ENCODE measurements at regions not wholly inside any gene's neighbourhood (a gene's known extent, or its start where the extent isn't known, plus 50 kb on each side); places are given as distances from the start of the nearest gene placed in this dataset.

DNA sequence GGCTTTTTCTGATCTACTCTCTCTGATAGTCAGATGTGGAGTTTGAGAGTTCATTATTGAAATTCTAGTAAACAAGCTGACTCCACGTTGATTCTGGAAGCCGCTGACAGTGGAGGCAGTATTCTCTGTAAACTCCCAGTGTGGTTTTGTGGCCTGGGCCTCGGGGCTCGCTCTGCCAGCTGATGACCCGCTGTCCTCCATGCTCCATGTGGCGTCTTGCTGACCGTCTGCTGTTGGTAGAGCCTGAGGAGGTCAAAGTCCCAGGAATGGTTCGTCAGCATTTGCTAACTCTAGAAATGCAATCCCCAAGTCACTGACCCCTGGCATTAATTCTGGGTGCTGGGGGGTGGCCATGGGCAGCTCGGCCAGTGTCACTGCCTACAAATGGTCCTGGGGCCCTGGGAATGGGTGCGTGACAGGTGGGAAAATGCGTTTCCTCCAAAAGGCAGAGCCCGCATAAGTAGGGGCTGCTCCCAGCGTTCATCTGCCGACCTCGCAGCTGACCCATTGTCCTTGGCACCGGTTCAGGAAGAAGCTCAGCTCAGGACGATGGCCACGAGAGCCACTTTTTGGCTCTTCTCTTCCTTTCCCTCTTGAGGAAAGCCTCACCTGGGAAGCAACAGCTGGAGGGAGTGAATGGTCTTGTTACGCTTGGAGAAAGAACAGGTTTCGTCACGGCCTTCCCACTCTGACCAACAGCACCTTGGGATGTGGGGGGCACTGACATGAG is 55.1 kb downstream of the MRPL36 start:
- no peak for DNase-seq
- Histone ChIP-seq H3F3A (ENCODE audit: insufficient read depth, low read length) (no peaks in the 10 kb centered on the region), H3K4me3 (ENCODE audit: low read length) (no peak overlapping the region), H3K4me1 (ENCODE audit: low read length) (no peaks in the 10 kb centered on the region), H2AFZ (ENCODE audit: low read length) (no peak overlapping the region), H3K9me2 (replicated peaks; ENCODE audit: insufficient read depth, low read length) (no peaks in the 10 kb centered on the region), H3K27me3 (replicated peaks; ENCODE audit: insufficient read depth, low read length) (peaks cover 75% of the 10 kb centered on the region), H3K9ac (ENCODE audit: low read length) (no peak overlapping the region), H4K20me1 (ENCODE audit: insufficient read depth, low read length) (no peaks in the 10 kb centered on the region), H3K4me2 (ENCODE audit: low read depth, low read length) (no peak overlapping the region), H3K9me3 (replicated peaks; ENCODE audit: insufficient read depth, low read length) (no peaks in the 10 kb centered on the region), H3K36me3 (replicated peaks; ENCODE audit: insufficient read depth, low read length) (no peaks in the 10 kb centered on the region), H3K79me2 (ENCODE audit: low read length) (no peaks in the 10 kb centered on the region), H3K27ac (ENCODE audit: low read length) (no peak overlapping the region)
- TF ChIP-seq, protein P1, sequence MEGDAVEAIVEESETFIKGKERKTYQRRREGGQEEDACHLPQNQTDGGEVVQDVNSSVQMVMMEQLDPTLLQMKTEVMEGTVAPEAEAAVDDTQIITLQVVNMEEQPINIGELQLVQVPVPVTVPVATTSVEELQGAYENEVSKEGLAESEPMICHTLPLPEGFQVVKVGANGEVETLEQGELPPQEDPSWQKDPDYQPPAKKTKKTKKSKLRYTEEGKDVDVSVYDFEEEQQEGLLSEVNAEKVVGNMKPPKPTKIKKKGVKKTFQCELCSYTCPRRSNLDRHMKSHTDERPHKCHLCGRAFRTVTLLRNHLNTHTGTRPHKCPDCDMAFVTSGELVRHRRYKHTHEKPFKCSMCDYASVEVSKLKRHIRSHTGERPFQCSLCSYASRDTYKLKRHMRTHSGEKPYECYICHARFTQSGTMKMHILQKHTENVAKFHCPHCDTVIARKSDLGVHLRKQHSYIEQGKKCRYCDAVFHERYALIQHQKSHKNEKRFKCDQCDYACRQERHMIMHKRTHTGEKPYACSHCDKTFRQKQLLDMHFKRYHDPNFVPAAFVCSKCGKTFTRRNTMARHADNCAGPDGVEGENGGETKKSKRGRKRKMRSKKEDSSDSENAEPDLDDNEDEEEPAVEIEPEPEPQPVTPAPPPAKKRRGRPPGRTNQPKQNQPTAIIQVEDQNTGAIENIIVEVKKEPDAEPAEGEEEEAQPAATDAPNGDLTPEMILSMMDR (IDR thresholded peaks at IDR 0.05; ENCODE audit: low read length), result no peak
- TF ChIP-seq EZH2 (optimal IDR thresholded peaks at IDR 0.05; ENCODE audit: low read depth, low read length), result no peak

DNA sequence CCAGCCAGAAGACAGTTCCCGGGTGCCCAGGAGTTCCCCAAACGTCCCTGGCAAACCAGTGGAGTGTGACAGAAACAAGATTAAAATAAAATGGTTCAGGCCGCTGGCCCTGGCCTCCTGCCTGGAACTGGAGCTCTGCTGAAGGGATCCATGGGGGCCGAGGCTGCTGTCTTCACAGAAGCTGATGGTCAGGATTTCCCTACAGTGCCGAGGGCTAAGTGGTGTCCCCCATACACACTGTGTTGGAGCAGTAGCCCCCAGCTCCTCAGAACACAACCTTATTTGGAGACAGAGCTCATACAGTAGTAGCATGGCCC is 55.9 kb downstream of the MRPL36 start:
- no peak for DNase-seq
- no peak overlapping the region for H3K9ac ChIP-seq (ENCODE audit: low read length)
- no peaks in the 10 kb centered on the region for H3K9me2 ChIP-seq (replicated peaks; ENCODE audit: insufficient read depth, low read length)
- no peaks in the 10 kb centered on the region for H3K79me2 ChIP-seq (ENCODE audit: low read length)
- no peak overlapping the region for H2AFZ ChIP-seq (ENCODE audit: low read length)
- no peak overlapping the region for H3K27ac ChIP-seq (ENCODE audit: low read length)
- TF ChIP-seq EZH2 (optimal IDR thresholded peaks at IDR 0.05; ENCODE audit: low read depth, low read length) (no peak), EZH2phosphoT487 (IDR thresholded peaks at IDR 0.05; ENCODE audit: low read length) (no peak)
- TF ChIP-seq, protein P1 (IDR thresholded peaks at IDR 0.05; ENCODE audit: low read length), result no peak
- H3K4me2 ChIP-seq (ENCODE audit: low read depth, low read length), result no peak overlapping the region
- H4K20me1 ChIP-seq (ENCODE audit: insufficient read depth, low read length), result no peaks in the 10 kb centered on the region
- peaks cover 71% of the 10 kb centered on the region for H3K27me3 ChIP-seq (replicated peaks; ENCODE audit: insufficient read depth, low read length)
- H3K36me3 ChIP-seq (replicated peaks; ENCODE audit: insufficient read depth, low read length), result no peaks in the 10 kb centered on the region
- no peak overlapping the region for H3K4me3 ChIP-seq (ENCODE audit: low read length)
- H3K4me1 ChIP-seq (ENCODE audit: low read length), result no peaks in the 10 kb centered on the region
- H3K9me3 ChIP-seq (replicated peaks; ENCODE audit: insufficient read depth, low read length), result no peaks in the 10 kb centered on the region
- H3F3A ChIP-seq (ENCODE audit: insufficient read depth, low read length), result no peaks in the 10 kb centered on the region

DNA sequence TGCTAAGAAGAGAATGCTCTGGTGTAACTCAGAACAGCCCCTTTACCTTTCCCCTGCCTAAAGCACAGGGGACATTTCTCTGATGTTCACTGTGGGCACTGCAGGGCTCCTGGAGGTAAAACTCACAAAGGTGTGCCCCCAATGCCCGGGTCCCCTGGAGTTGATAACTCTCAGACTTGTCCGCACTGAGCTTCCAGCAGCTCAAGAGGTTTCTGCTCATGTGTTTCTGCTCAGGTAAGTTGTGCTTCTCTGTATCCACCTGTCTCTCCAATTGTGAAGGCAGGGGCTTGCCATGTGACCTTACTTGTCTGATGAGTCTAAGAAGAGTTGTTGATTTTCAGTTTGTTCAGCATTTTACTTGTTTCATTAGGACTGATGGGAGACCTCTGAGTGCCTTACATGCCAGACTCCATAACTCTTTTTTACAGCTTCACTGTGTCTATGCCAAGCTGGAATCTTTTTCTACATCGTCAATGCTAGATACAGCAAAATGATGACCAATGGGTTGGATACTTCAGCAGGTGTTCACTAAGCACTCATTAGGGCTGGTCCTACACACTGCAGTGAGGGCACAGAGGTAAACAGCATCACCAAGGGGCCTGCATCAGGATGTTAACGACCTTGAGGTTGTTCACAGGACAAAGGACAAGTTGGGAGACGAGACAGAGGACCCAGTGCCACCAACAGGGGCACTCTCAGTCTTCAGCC is 56.4 kb downstream of the MRPL36 start:
- H3K4me3 ChIP-seq (ENCODE audit: low read length), result no peak overlapping the region
- TF ChIP-seq EZH2phosphoT487 (IDR thresholded peaks at IDR 0.05; ENCODE audit: low read length) (no peak), EZH2 (optimal IDR thresholded peaks at IDR 0.05; ENCODE audit: low read depth, low read length) (no peak)
- TF ChIP-seq, protein P1 (IDR thresholded peaks at IDR 0.05; ENCODE audit: low read length), result no peak
- H3K4me1 ChIP-seq (ENCODE audit: low read length), result no peaks in the 10 kb centered on the region
- H3K9ac ChIP-seq (ENCODE audit: low read length), result no peak overlapping the region
- no peaks in the 10 kb centered on the region for H3F3A ChIP-seq (ENCODE audit: insufficient read depth, low read length)
- no peaks in the 10 kb centered on the region for H3K9me2 ChIP-seq (replicated peaks; ENCODE audit: insufficient read depth, low read length)
- no peaks in the 10 kb centered on the region for H4K20me1 ChIP-seq (ENCODE audit: insufficient read depth, low read length)
- DNase-seq, result no peak
- H3K4me2 ChIP-seq (ENCODE audit: low read depth, low read length), result no peak overlapping the region
- H3K79me2 ChIP-seq (ENCODE audit: low read length), result no peaks in the 10 kb centered on the region
- H3K27ac ChIP-seq (ENCODE audit: low read length), result no peak overlapping the region
- H3K9me3 ChIP-seq (replicated peaks; ENCODE audit: insufficient read depth, low read length), result no peaks in the 10 kb centered on the region
- no peaks in the 10 kb centered on the region for H3K36me3 ChIP-seq (replicated peaks; ENCODE audit: insufficient read depth, low read length)
- H3K27me3 ChIP-seq (replicated peaks; ENCODE audit: insufficient read depth, low read length), result peaks cover 66% of the 10 kb centered on the region
- no peak overlapping the region for H2AFZ ChIP-seq (ENCODE audit: low read length)
